GM19324 (cell line): ENCODE measurements at regions not wholly inside any gene's neighbourhood (a gene's known extent, or its start where the extent isn't known, plus 50 kb on each side); places are given as distances from the start of the nearest gene placed in this dataset.

Experiments used
- ATAC-seq: cut with Tn5 transposase; IDR thresholded peaks from one replicate; pipeline ENCODE4 v1.9.1; 2021; ENCODE audit warnings: mild to moderate bottlenecking, moderate library complexity; ENCODE audit not compliant: unreplicated experiment, low FRiP score

DNA sequence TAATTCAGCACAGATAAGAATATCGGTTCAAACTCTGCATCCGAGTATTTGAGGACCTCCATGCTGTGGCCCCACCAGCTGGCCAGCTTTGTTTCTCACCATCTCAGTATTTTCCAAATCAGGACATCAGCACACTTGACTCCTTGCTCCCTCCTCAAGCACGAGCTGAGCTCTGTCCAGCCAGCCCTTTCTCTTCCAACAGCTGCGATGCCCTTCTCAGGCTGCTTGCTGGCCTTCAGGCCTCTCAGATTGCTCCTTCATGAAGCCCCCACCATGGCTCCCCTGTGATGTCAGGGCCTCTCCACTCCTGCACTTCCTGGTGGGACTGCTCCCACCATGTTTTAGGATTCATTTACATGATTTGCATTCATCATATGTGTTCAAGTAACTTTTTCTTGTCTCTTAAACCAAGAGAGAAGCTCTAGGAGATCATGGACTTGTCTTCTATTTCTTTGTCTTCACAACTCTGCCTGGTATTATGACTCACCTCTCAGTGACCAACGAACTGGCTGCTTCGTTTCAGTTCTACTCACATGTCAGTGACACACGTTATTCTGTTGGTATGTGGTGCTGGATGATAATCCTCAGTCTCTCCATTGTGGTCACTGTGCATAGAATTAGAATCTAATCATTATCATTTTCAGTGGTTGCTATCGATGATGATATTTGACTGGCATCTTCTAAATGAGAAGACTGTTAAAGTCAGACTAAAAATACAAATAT, 471.7 kb downstream of the EFNB2 start:
- no peak for ATAC-seq

DNA sequence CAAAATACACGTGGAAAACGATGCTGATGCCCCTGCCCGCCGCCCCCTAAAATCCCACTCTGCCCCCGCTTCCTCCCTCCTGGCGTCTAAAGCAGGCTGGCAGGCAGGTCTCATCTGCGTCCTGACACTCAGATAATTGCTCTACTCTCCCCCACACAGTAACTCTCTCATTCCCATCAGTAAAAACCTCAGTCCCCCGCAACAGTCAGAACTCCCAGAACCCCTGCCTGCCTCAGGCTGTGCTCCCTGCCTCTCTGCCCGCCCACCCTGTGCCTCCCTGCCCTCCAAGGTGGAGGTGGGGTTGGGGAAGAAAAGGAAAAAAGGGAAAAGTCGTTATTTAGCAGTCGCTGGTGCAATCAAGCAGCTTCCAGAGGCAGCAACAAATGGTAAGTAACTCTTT, 473.7 kb downstream of the EFNB2 start:
- no peak for ATAC-seq

DNA sequence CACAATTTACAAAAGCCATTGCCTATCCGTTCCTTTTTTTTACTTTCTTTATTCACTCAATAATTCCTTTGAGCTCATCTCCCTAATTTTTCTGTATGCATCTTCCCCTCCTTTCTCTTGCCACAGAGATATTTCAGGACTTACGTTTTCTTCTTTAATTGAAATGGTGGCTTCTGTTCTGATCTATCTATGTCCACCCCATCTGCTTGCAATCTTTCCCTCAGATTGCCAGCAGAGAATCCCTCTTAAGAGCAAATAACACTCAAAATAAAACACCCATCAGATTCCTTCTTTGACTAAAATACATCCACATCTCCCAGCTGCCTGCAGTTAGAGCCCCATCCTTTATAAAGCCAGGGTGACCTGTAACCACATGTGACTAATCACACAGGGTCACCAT, 478.6 kb downstream of the EFNB2 start:
- no peak for ATAC-seq

DNA sequence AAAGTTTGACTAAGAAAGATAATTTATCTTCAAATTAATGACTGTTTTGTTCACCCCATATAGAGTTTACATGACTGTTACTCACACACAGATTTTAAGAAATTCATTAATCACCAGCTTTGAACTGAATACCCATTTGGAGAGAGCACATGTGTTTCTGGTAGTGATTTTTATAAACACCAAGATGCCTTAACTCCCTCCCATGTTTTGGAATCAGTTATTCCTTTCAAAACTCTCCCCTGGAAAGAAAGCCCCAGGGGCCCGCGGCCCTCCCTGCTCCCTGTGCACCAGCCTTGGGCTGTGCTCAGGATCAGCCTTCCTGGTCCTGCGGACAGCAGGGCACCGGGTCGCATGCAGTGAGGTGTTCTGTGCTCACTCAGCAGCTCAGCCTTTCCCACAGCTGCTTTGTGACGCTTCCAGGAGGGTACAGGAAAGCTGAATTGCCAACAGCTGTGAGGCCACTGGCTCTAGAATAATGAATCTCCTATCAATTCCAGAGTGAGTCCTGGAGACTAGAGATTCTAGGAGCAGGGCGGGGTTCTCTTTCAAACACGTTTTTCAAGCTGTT, 483.2 kb downstream of the EFNB2 start:
- no peak for ATAC-seq

DNA sequence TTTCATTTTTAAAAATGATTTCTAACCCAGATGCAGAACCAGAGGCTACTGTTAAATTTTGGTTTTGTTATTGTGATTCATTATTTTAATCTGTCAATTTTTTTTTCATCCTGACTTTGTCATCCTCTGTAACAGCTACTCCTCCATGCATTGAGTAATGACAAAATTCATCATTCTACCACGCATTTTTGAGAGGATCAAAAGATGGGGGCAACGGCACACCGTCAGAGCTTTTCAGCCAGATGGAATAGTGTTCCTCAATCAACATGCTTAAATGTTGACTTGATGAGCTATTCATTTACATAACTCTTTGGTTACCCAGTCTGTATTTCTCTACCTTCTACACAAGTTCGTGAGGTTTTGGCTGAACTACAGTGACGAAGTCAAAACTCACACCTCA, 486.3 kb downstream of the EFNB2 start:
- no peak for ATAC-seq

DNA sequence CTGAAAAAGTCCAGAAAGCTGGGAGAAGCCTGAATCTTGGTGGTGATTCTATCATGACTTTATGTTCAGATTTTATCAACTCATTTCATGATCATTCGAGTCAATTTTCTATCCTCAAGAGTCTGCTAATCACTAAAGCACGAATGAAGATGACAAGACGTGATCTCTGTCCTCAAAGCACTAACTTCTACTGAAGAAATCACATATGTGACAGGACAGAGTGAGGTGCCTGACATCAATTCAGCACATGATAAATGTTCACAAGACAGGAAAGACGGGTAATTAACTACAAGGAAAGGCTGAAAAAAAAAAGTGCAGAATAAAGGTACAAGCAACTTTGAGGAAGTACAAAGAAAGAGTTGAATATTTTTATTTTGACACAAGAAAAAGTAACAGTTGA, 487.1 kb downstream of the EFNB2 start:
- no peak for ATAC-seq

DNA sequence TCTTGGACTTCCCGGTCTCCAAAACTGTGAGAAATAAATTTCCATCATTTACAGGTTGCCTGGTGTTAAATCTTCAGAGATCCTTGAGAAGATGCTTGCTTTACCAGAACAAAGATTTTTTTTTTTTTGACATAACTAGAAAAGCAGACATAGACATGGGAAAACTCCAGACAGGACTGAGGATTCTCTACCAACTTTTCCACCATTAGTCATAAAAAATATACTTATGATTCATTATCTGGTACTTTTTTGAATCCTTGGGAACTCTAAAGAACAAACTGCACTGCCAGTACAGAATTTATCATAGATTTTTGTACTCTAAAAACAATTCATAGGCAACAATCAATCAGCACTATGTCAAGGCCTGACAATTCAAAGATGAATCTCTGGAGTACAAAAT, 487.6 kb downstream of the EFNB2 start:
- no peak for ATAC-seq

DNA sequence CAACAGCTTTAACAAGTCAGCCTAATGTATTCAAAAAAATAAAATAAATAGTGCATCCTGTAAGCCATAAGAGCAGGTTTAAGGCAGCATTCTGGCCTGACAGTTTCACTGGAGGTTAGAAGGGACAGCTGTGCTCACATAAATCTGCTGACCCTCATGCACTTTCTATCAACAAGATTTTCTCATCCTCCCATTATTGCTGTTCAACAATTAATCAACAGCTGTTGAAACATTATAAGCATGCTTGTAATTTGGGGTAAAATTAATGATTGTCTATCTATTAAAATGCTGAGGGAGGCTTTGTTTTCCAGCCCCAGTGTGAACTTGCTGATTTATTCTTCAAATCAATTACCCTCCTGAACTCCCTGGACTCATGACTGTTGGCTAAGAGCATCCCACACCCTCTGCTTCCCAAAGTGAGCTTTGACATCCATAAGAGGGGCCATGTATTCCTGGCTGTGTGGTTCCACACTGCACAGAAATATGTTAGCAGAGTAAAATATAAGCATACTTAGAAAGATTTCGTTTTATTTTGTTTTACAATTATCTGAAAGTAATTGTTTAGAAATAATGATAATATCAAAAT, 492.4 kb downstream of the EFNB2 start:
- no peak for ATAC-seq

DNA sequence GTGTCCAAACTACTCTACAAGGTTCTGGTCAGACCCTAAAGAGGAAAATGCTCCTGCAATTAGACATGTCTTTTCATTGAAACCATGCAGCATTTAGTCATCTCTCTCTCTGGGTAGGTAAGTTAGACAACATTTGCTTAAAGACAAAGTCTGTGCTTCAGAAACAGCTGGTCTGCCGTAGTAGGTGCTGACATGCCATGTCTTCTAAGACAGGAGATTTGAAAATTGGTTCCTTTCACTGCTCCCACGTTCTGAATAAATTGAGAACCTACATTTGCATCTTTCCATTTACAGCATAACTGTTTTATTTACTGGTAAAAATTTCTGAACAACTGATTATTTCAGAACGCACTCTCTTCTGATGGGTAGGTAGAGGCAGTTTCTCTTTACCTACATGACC, 494.0 kb downstream of the EFNB2 start:
- ATAC-seq: no peak

DNA sequence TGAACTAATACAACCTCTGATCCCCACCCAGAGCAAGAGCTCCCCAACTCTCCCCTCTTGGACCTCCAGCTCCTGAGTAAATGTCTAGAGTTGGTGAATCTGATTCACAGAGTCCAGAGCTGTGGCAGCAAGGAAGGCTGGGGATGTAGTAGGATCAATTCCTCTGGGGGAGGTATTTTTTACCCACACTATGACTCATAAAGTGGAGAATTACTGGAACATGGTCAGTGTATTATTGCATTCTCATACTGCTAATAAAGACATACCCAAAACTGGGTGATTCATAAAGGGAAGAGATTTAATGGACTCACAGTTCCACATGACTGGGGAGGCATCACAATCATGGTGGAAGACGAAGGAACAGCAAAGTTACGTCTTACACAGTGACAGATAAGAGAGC, 496.7 kb downstream of the EFNB2 start:
- no peak for ATAC-seq

DNA sequence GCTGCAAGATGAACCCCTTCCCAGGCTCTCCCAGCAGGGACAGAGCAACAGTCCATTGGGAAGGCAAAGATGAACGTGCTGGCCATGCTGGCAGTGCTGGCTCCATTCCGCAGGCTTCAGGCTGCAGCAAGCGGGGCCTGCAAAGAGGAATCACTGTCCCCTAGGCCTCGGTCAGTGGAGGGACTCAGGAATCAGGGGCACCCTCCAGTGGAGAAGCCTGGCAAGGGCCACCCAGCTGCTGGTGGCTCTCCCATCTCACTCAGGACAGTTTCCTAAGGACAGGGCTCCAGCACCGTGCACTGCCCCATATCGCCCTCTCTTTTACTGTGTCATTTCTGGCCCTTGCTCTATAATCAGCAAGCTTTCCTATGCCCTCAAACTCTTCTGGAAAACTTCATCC, 498.6 kb downstream of the EFNB2 start:
- ATAC-seq: no peak

DNA sequence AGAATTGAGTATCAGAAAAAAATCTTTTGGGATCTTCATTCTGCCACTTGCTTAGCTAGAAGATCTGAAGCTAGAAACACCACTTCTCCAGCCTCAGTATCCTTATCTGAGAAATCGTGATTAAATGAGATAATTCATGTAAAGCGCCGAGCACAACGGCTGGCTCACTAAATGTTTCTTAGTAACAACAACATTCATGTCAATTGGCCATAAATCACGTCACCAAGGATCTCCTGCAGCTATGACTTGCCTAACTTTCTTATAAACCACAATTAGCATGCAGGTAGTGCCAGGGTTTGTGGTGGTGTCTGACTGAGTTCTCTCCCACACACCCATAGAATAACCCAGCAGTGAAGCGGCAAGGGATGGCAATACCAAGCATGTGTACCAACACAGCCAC, 501.3 kb downstream of the EFNB2 start:
- no peak for ATAC-seq

DNA sequence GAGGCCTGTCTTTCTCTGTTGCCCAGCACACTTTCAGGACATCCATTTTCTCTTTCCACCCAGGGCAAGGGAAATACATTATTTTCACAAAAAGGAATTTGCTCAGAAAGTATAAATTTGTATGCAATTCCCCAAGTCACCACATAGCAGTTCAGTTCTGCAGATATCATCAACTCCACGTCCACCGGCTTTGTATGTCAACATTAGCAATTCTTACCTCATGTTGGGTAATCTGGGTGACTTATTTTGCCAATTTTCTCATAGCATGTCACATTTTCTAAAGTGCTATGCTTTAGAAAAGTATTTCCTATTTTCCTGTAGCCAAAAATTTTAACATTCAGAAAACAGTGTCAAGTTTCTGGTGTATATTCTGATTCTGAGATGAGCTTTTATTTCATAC, 501.8 kb downstream of the EFNB2 start:
- ATAC-seq: no peak

DNA sequence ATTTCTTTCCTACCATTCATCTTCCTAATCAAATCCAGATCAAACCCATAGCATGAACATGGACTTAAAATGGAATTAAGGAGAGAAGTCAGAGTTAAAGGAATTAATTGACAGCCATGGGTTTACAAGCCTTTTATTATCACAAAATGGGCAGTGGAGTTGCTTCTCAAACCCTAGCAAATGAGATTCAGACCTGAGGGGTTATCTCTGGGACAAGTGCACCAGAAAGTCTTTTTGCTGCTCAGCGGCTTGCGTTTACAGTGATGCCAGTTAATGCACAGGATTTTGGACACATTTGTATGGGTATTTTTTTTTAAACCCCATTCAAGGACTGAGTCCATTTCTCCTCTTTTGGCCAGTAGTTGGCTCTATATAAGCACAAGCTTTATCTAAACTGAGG, 503.0 kb downstream of the EFNB2 start:
- no peak for ATAC-seq

DNA sequence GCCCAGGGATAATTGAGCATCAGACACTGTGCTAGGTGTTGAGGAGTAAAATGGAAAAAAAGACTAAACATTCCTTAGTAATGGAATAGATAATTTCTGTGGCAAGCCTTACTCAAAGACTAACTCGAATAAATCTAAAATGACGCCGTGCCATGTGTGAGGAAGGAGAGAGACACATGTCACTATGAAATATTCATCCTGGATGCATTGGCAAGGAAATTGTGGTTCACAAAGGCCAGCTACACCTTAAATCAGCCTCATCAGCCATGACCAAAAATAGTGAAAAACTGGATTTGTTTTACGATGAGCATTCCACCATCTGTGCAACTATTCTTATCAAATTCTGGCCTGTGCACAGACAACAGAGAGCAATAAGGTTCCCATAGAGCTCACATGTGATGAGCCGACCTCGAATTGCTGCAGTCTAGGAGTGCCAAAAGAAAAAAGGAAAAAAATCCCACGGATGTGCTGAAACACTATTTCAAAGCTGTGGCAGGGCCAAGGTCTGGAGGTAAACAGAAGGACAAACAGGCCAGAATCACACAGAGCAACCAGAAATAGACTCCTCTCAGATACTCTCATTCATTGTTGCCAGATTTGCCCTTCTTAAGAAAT, 505.7 kb downstream of the EFNB2 start:
- ATAC-seq: no peak

DNA sequence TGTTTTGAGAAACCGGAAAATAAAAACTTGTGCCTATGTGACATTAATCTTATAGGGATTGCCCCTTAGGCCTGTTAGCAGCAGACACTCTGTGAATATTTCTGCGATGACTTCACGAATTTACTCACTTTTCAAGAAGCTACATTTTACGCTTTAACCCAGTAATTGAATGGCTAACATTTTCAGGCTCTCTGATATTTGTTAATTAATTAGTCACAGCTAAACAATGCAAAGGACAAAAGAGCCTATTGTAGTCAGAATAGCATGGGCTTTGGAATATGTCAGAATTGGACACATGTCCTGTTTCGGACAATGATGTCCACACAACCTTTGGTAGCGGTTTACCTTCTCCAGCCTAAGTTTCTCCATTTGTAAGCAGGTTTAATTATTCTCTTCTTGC, 506.6 kb downstream of the EFNB2 start:
- no peak for ATAC-seq

DNA sequence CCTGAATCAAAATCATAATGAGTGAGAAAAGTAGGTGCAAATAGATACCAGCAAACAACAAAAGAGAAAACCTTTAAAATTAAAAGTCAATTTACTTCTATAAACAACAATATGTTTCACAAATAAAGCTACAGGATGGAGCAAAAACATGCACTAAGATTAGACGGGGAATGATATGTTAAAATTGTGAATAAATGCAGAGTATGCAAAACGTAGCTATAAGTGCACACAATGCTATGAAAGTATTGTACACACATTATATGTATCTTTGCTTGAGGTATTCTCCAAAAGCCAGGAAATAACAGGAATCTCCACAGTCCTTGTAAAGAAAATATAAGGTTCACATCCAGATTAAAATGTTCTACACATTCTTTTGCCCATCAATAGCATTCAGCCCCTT, 523.9 kb downstream of the EFNB2 start:
- ATAC-seq: no peak

DNA sequence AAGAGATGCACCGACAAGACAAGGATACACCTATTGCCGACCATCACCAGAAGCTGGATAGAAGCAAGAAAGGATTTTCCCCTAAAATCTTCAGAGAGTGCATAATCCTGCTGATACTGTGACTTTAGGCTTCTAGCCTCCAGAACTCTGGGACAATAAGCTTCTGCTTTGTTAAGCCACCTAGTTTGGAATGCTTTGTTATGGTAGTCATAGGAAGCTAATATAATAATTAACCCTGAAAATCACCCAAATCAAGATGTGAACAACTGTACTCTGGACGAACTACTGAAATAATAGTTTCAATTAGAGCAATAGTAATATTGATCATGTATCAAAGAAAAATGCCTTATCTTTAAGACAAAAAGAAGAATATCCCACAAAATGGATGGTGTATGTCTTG, 524.6 kb downstream of the EFNB2 start:
- no peak for ATAC-seq

DNA sequence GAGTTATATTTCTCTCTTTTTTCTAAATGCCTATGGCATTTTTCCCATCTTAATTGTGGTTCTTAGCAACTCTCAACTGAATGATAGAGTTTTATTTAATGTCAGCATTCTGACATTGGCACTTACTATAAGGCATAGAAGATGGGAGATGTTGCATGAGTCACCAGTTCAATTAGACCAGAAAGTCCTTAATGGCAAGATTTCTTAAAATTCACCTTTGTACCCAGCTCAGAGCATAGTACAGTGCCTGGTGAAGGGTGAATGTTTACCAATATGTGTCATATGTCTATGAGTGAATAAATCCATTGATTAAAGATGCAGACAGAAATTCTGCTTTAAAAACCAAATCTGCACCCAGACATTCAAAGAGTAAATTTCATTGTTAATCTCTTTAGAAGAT, 526.9 kb downstream of the EFNB2 start:
- no peak for ATAC-seq

DNA sequence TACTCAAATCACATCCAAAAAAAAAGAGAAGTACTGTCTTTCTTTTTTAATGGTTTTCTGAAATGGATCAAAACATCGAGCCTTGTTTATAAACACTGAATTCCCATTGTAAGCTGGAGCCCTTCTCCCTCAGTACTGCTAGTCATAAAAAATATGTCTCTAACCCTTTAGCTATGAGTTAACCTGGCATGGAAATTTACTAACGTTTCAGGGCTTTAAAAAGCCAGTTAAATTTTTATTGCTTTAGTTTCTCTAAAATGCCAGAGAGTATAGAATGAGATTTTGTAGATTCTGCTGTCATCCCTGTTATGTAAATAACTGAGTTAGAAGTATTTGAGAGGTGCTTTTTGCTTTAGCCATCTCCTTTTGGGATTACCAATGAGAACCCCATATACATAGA, 528.3 kb downstream of the EFNB2 start:
- no peak for ATAC-seq

DNA sequence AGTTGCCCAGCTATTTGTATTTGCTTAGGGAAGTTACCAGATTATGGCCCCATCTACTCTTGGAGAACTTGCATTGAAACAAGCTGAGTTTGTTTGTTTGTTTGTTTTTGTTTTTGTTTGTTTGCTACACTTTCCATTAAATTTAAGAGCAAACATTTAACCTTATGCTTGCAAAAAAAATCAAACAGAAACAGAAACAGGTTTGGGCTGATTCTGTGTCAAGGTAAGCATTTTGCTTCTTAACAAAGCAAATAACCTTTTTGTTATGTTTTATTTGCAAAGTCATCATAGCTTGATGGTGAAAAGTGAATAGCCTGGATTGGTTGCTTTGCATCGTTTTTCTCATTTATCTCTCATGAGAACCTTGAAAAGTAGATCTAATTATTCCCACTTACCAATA, 531.8 kb downstream of the EFNB2 start:
- ATAC-seq: no peak

DNA sequence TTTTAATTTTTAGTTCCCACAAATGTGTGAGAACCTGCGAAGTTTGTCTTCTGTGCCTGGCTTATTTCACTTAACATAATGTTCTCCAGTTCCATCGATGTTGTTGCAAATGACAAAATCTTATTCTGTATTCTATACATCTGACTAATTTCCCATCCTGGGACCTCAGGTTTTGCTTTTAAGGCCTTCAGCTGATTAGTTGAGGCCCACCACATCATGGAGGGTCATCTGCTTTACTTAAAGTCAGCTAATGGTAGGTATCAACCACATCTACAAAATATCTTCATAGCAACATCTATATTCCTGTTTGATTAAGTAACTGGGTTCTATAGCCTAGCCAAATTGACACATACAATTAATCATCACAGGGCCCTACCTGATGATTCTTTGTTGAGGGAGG, 534.0 kb downstream of the EFNB2 start:
- no peak for ATAC-seq
